Spleen (tissue), 7 donors: ENCODE measurements at regions not wholly inside any gene's neighbourhood (a gene's known extent, or its start where the extent isn't known, plus 50 kb on each side); places are given as distances from the start of the nearest gene placed in this dataset.

ENCODE experiments used
- POLR2A ChIP-seq, 3 donors: fragments of 450-650 bp; IDR thresholded peaks; one replicate each; pipeline ENCODE4 v1.5.1; 2017; ENCODE audit warnings: antibody characterized with exemption in 3 of 3, mild to moderate bottlenecking in 1 of 3
- TF ChIP-seq, protein P1 (sequence below), 11 experiments: fragments of 200-600 bp in 7 of 11; fragments of 450-650 bp in 4 of 11; sonication (generic) in 4 of 11; IDR thresholded peaks in 8 of 11; conservative IDR thresholded peaks in 3 of 11; 1 replicate in 7 of 11; 2 replicates in 4 of 11; pipeline versions ENCODE4 v1.4.0 to v1.8.0; 2016 to 2021; ENCODE audit warnings: antibody characterized with exemption in 11 of 11, inconsistent platforms in 4 of 11, mild to moderate bottlenecking in 1 of 11
- donor health status: DM: no; HTN: no; CAD: no; lungs with moderate emphysema.
- donor health status: DM: no; HTN: no; CAD: no.
- donor health status: DM: no; HTN: no; CAD: no.

DNA sequence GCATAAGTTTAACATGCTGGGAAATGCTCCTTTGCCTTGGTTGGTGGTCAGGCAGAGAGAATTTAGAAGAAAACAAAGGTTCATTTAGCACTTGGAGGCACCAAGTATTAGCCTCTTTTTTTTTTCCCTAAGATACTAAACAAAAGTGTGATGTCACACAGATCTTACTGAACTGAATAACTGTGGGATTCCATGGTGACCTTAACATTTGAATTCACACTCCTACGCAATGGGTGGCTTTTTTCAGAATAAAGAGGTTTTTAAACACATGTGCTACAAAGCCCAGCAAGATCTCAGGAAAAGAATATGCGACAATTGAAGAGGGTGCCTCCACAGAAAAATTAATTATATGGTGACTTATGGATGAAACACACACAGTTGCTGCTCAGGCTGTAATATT lies 133.4 kb upstream of the ABCB5 start:
- TF ChIP-seq, protein P1, sequence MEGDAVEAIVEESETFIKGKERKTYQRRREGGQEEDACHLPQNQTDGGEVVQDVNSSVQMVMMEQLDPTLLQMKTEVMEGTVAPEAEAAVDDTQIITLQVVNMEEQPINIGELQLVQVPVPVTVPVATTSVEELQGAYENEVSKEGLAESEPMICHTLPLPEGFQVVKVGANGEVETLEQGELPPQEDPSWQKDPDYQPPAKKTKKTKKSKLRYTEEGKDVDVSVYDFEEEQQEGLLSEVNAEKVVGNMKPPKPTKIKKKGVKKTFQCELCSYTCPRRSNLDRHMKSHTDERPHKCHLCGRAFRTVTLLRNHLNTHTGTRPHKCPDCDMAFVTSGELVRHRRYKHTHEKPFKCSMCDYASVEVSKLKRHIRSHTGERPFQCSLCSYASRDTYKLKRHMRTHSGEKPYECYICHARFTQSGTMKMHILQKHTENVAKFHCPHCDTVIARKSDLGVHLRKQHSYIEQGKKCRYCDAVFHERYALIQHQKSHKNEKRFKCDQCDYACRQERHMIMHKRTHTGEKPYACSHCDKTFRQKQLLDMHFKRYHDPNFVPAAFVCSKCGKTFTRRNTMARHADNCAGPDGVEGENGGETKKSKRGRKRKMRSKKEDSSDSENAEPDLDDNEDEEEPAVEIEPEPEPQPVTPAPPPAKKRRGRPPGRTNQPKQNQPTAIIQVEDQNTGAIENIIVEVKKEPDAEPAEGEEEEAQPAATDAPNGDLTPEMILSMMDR (IDR thresholded peaks at IDR 0.05 in 8 of 11, conservative IDR thresholded peaks at IDR 0.05 in 3 of 11) = no peak
- TF ChIP-seq POLR2A (IDR thresholded peaks at IDR 0.05) = no peak
